GM12878 (cell line): ENCODE measurements at regions not wholly inside any gene's neighbourhood (a gene's known extent, or its start where the extent isn't known, plus 50 kb on each side); places are given as distances from the start of the nearest gene placed in this dataset.

ENCODE experiments used
- ATAC-seq: fragments of 200-7000 bp; cut with Tn5 transposase; 3 replicates; pipeline ENCODE4 v1.9.1; 2020; ENCODE audit warnings: mild to moderate bottlenecking, moderate library complexity
- BruUV-seq: library from RNA; stranded (reverse); fragments of 400-500 nt; replicated peaks from 2 replicates; lab custom pipeline; 2021; lab: Mats Ljungman, UMichigan
- CTCF ChIA-PET: fragments of 300-600 bp; sonication (Branson Sonifier 250); formaldehyde crosslinking; extraction: SDS; loops from one replicate; lab custom pipeline; 2021; ENCODE audit warnings: inconsistent platforms; lab: Yijun Ruan, JAX
- POLR2A ChIA-PET: fragments of 350-600 bp; formaldehyde crosslinking; extraction: SDS; loops from one replicate; lab custom pipeline; 2021; ENCODE audit warnings: inconsistent platforms; lab: Charles Lee
- RAD21 ChIA-PET: fragments of 300-600 bp; sonication (Branson Sonifier 250); formaldehyde crosslinking; loops from one replicate; lab custom pipeline; 2023; ENCODE audit warnings: antibody characterized with exemption; ENCODE audit not compliant: unreplicated experiment; lab: Charles Lee
- SMC1A ChIA-PET: fragments of 300-600 bp; sonication (Branson Sonifier 250); formaldehyde crosslinking; loops from one replicate; lab custom pipeline; 2023; ENCODE audit not compliant: unreplicated experiment, uncharacterized antibody; lab: Charles Lee
- DNase-seq: peaks from one replicate; pipeline ENCODE4 v3.0.0-alpha.2; 2011; ENCODE audit warnings: low read depth, low spot score
- FAIRE-seq: peaks from 3 replicates; lab custom pipeline; 2011; peaks lifted over from hg19 to GRCh38; lab: Jason Lieb, UNC
- H2AFZ ChIP-seq: 2 replicates; pipeline ENCODE4 v1.6.0; 2011; ENCODE audit warnings: low read depth, low read length, control low read depth; ENCODE audit not compliant: control insufficient read depth
- H3K27ac ChIP-seq: 2 replicates; pipeline ENCODE4 v1.5.1; 2011; ENCODE audit warnings: control low read depth; ENCODE audit not compliant: control insufficient read depth, insufficient read depth
- H3K27me3 ChIP-seq, 2 experiments: replicated peaks in 1 of 2; 2 replicates each; pipeline versions ENCODE4 v1.6.0 to v1.6.1; 2011; ENCODE audit warnings: low read length in 1 of 2; ENCODE audit not compliant: control insufficient read depth in 2 of 2, insufficient read depth in 2 of 2
- H3K36me3 ChIP-seq, 2 experiments: 2 replicates each; pipeline ENCODE4 v1.5.1; 2011; ENCODE audit warnings: low read length in 1 of 2; ENCODE audit not compliant: control insufficient read depth in 2 of 2, insufficient read depth in 2 of 2
- H3K4me1 ChIP-seq: 2 replicates; pipeline ENCODE4 v1.6.1; 2011; ENCODE audit warnings: mild to moderate bottlenecking, low read length, moderate library complexity, mixed read lengths; ENCODE audit not compliant: control insufficient read depth, insufficient read depth
- H3K4me2 ChIP-seq: 2 replicates; pipeline ENCODE4 v1.6.0; 2011; ENCODE audit warnings: control low read depth; ENCODE audit not compliant: control insufficient read depth, insufficient read depth
- H3K4me3 ChIP-seq: fragments of 200-600 bp; sonication (generic); 2 replicates; pipeline ENCODE4 v1.5.1; 2016
- H3K79me2 ChIP-seq: 2 replicates; pipeline ENCODE4 v1.6.0; 2011; ENCODE audit warnings: low read length; ENCODE audit not compliant: control insufficient read depth, insufficient read depth
- H3K9ac ChIP-seq: 2 replicates; pipeline ENCODE4 v1.8.0; 2011; ENCODE audit warnings: low read length, control low read depth, mixed read lengths; ENCODE audit not compliant: control insufficient read depth, insufficient read depth
- H3K9me3 ChIP-seq: replicated peaks from 3 replicates; pipeline ENCODE4 v1.5.1; 2011; ENCODE audit warnings: mild to moderate bottlenecking, low read length; ENCODE audit not compliant: control insufficient read depth, insufficient read depth
- H4K20me1 ChIP-seq: 2 replicates; pipeline ENCODE4 v1.6.0; 2011; ENCODE audit not compliant: control insufficient read depth, insufficient read depth
- CHD1 ChIP-seq: IDR thresholded peaks from 2 replicates; pipeline ENCODE4 v1.6.1; 2012; ENCODE audit warnings: low read depth, low read length, improper control_type of control experiment
- E4F1 ChIP-seq: fragments of 450-650 bp; IDR thresholded peaks from 2 replicates; pipeline ENCODE4 v1.6.1; 2018; ENCODE audit warnings: borderline replicate concordance, mild to moderate bottlenecking; ENCODE audit not compliant: partially characterized antibody
- EZH2 ChIP-seq: IDR thresholded peaks from 2 replicates; pipeline ENCODE4 v1.6.1; 2012; ENCODE audit warnings: low read depth, mild to moderate bottlenecking, control low read depth, inconsistent platforms, low read length, borderline replicate concordance; ENCODE audit not compliant: control insufficient read depth
- GATAD2B ChIP-seq: fragments of 450-650 bp; conservative IDR thresholded peaks from 2 replicates; pipeline ENCODE4 v1.6.1; 2017; ENCODE audit warnings: low read depth, mild to moderate bottlenecking, moderate library complexity
- HDAC2 ChIP-seq: fragments of 200-600 bp; sonication (generic); IDR thresholded peaks from 2 replicates; pipeline ENCODE4 v1.6.1; 2017
- MEF2A ChIP-seq: IDR thresholded peaks from 2 replicates; pipeline ENCODE4 v1.6.1; 2011; ENCODE audit warnings: low read depth, mild to moderate bottlenecking, low read length, moderate library complexity; ENCODE audit not compliant: insufficient read depth
- MYC ChIP-seq: IDR thresholded peaks from 2 replicates; pipeline ENCODE4 v1.6.1; 2011; ENCODE audit warnings: mild to moderate bottlenecking, low read length, moderate library complexity, inconsistent platforms; ENCODE audit not compliant: insufficient read depth, insufficient replicate concordance, insufficient read length, severe bottlenecking
- POLR2AphosphoS5 ChIP-seq: IDR thresholded peaks from 2 replicates; pipeline ENCODE4 v1.6.1; 2011; ENCODE audit warnings: mild to moderate bottlenecking, low read length, inconsistent platforms
- SMAD1 ChIP-seq: fragments of 450-650 bp; IDR thresholded peaks from 2 replicates; pipeline ENCODE4 v1.6.1; 2018; ENCODE audit warnings: mild to moderate bottlenecking, low read depth; ENCODE audit not compliant: partially characterized antibody
- WGBS: methylation state at CpG from one replicate; pipeline ENCODE4 v1.1.6; 2016; ENCODE audit warnings: low lambda C conversion rate; ENCODE audit not compliant: insufficient replicate concordance, insufficient coverage; ENCODE audit errors: missing lambda C conversion rate; 5-methylcytosine and 5-hydroxymethylcytosine counted together
- in situ Hi-C: fragments of 300-500 bp; cut with MboI; formaldehyde crosslinking; loops from 9 replicates; pipeline ENCODE4 v1.14.3; 2018; ENCODE audit warnings: mixed read lengths
- intact Hi-C: fragments of 100-400 bp; cut with micrococcal nuclease; formaldehyde crosslinking; loops from one replicate; pipeline ENCODE4 v1.14.2; 2022; ENCODE audit not compliant: unreplicated experiment

DNA sequence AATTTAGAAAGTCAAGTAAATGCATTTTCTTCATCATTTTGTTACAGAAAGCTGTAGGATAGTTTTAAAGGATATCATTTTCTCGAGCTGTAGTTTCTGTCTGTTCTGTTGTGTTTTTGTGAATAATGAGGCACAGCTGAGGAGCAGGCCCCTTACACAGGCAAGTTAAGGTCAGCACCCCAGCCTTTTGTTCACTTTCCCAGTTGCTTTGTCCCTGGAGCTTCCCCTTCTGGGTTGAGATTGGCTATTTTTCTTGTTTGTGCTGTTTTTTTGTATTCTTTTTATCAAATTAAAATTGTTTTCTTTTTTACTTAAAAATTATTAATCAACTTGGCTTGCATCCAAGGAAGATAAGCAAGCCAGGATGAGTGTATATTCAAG lies 213.8 kb upstream of the ACTBL2 start:
- ChIA-PET SMC1A (no interaction called here), RAD21 (no interaction called here), CTCF (interaction anchor here (0.8 to 1.4 kb wide), 3 partner anchors 9 to 95 kb away, joined by 3 read pairs; no protein-coding TSS in a partner anchor), POLR2A (no interaction called here)
- Histone ChIP-seq H3K9ac (no peak overlapping the region), H4K20me1 (no peaks in the 10 kb centered on the region), H3K36me3 (no peaks in the 10 kb centered on the region), H3K9me3 (no peaks in the 10 kb centered on the region), H3K4me3 (no peak overlapping the region), H3K27me3 (no peaks in the 10 kb centered on the region), H3K27ac (no peak overlapping the region), H3K4me1 (no peaks in the 10 kb centered on the region), H2AFZ (no peak overlapping the region), H3K4me2 (no peak overlapping the region), H3K79me2 (no peaks in the 10 kb centered on the region)
- FAIRE-seq (no peak), ATAC-seq (no peak), DNase-seq (no peak)
- no peak for TF ChIP-seq POLR2AphosphoS5
- TF ChIP-seq SMAD1, result no peak
- TF ChIP-seq GATAD2B, result no peak
- TF ChIP-seq MYC, result no peak
- TF ChIP-seq E4F1, result no peak
- TF ChIP-seq EZH2, result no peak
- TF ChIP-seq CHD1, result no peak
- no peak for TF ChIP-seq HDAC2
- no peak for TF ChIP-seq MEF2A
- no TSS peak for BruUV-seq
- in situ Hi-C loops, result no loop called here
- 0% methylated on average over 1 of the region's 1 CpG for WGBS
- intact Hi-C loops, result loop anchor here (5.0 kb wide), 1 partner anchor 199 kb away; no protein-coding TSS in a partner anchor
